RKO (cell line): ENCODE measurements at regions not wholly inside any gene's neighbourhood (a gene's known extent, or its start where the extent isn't known, plus 50 kb on each side); places are given as distances from the start of the nearest gene placed in this dataset.
"Not testable (repeated sequence)": the region's sequence is repeated elsewhere in the genome, so short reads cannot be mapped to it uniquely, and the experiment has no call there.

ENCODE experiments used
- DNase-seq: peaks from one replicate; pipeline ENCODE4 v3.0.0-alpha.2; 2016; ENCODE audit warnings: low spot score

GRCh38 chr5:38607396-38607795 is 51.0 kb upstream of the LIFR start:
- no peak for DNase-seq

- no peak for DNase-seq
Observed at GRCh38 chr5:38607930-38608564, 51.6 kb upstream of the LIFR start.

- no peak for DNase-seq
Observed at GRCh38 chr5:38608874-38609273, 52.4 kb upstream of the LIFR start.

GRCh38 chr5:38612851-38613250 is 56.4 kb upstream of the LIFR start:
- no peak for DNase-seq

GRCh38 chr5:38613490-38613889 is 57.0 kb upstream of the LIFR start:
- DNase-seq, result no peak

GRCh38 chr5:38613992-38614836 is 57.8 kb upstream of the LIFR start:
- DNase-seq, result no peak

- DNase-seq, result no peak
Observed at GRCh38 chr5:38615042-38615441, 58.6 kb upstream of the LIFR start.

GRCh38 chr5:38615981-38616451 is 59.6 kb upstream of the LIFR start:
- no peak for DNase-seq

GRCh38 chr5:38618154-38618553 is 61.7 kb upstream of the LIFR start:
- DNase-seq, result no peak

GRCh38 chr5:38621331-38621730 is 64.9 kb upstream of the LIFR start:
- DNase-seq, result no peak

GRCh38 chr5:38621840-38622437 is 65.5 kb upstream of the LIFR start:
- DNase-seq, result no peak

- DNase-seq, result no peak
Observed at GRCh38 chr5:38622723-38623129, 66.3 kb upstream of the LIFR start.

GRCh38 chr5:38624541-38624940 is 68.1 kb upstream of the LIFR start:
- not testable (repeated sequence) for DNase-seq

GRCh38 chr5:38631376-38631775 is 74.9 kb upstream of the LIFR start:
- DNase-seq, result not testable (repeated sequence)

GRCh38 chr5:38634568-38635369 is 78.3 kb upstream of the LIFR start:
- DNase-seq, result no peak

GRCh38 chr5:38636626-38637025 is 80.2 kb upstream of the LIFR start:
- no peak for DNase-seq

- DNase-seq, result no peak
Observed at GRCh38 chr5:38638656-38639055, 82.2 kb upstream of the LIFR start.

- DNase-seq, result no peak
Observed at GRCh38 chr5:38639377-38640358, 83.2 kb upstream of the LIFR start.

GRCh38 chr5:38641003-38641402 is 84.6 kb upstream of the LIFR start:
- DNase-seq, result no peak

GRCh38 chr5:38642189-38642911 is 85.9 kb upstream of the LIFR start:
- DNase-seq, result no peak
